Neural progenitor cell (in vitro differentiated cells): ENCODE measurements at regions not wholly inside any gene's neighbourhood (a gene's known extent, or its start where the extent isn't known, plus 50 kb on each side); places are given as distances from the start of the nearest gene placed in this dataset.

ENCODE experiments used
- DNase-seq: peaks from one replicate; pipeline ENCODE4 v3.0.0-alpha.2; 2016; ENCODE audit warnings: low spot score
- H2AFZ ChIP-seq: fragments of 200-600 bp; sonication (generic); replicated peaks from 2 replicates; pipeline ENCODE4 v1.6.1; 2016; ENCODE audit warnings: antibody characterized with exemption
- H3F3A ChIP-seq: fragments of 200-600 bp; sonication (generic); 2 replicates; pipeline ENCODE4 v1.6.1; 2016; ENCODE audit warnings: antibody characterized with exemption, low read depth
- H3K27ac ChIP-seq: fragments of 200-600 bp; sonication (generic); 2 replicates; pipeline ENCODE4 v1.5.1; 2016; ENCODE audit warnings: mild to moderate bottlenecking
- H3K27me3 ChIP-seq: fragments of 200-600 bp; sonication (generic); 2 replicates; pipeline ENCODE4 v1.6.1; 2016; ENCODE audit warnings: mild to moderate bottlenecking, moderate library complexity
- H3K36me3 ChIP-seq: fragments of 200-600 bp; sonication (generic); 2 replicates; pipeline ENCODE4 v1.5.1; 2016
- H3K4me1 ChIP-seq: fragments of 200-600 bp; sonication (generic); 2 replicates; pipeline ENCODE4 v1.6.1; 2016; ENCODE audit warnings: mixed run types
- H3K4me2 ChIP-seq: fragments of 200-600 bp; sonication (generic); 2 replicates; pipeline ENCODE4 v1.6.1; 2016
- H3K4me3 ChIP-seq: fragments of 200-600 bp; sonication (generic); 2 replicates; pipeline ENCODE4 v1.5.1; 2016
- H3K79me2 ChIP-seq: fragments of 200-600 bp; sonication (generic); 2 replicates; pipeline ENCODE4 v1.6.1; 2016; ENCODE audit warnings: low read depth
- H3K9ac ChIP-seq: fragments of 200-600 bp; sonication (generic); 2 replicates; pipeline ENCODE4 v1.6.1; 2016
- H3K9me3 ChIP-seq: fragments of 200-600 bp; sonication (generic); 2 replicates; pipeline ENCODE4 v1.5.1; 2016; ENCODE audit warnings: low read depth
- H4K20me1 ChIP-seq: fragments of 200-600 bp; sonication (generic); 2 replicates; pipeline ENCODE4 v1.6.1; 2016; ENCODE audit warnings: low read depth
- H3K27ac Mint-ChIP-seq: 3 replicates; pipeline ENCODE4 v1.8.0; 2021; ENCODE audit warnings: mixed read lengths
- H3K27me3 Mint-ChIP-seq: 2 replicates; pipeline ENCODE4 v1.8.0; 2022; ENCODE audit warnings: low read depth, mild to moderate bottlenecking, inconsistent platforms, moderate library complexity, mixed read lengths; ENCODE audit not compliant: insufficient read depth
- H3K36me3 Mint-ChIP-seq: 3 replicates; pipeline ENCODE4 v1.8.0; 2021; ENCODE audit warnings: mixed read lengths
- H3K4me1 Mint-ChIP-seq: 3 replicates; pipeline ENCODE4 v1.8.0; 2021; ENCODE audit warnings: mixed read lengths
- H3K4me3 Mint-ChIP-seq: 3 replicates; pipeline ENCODE4 v1.8.0; 2021; ENCODE audit warnings: mild to moderate bottlenecking, moderate library complexity, mixed read lengths
- H3K9me3 Mint-ChIP-seq: 3 replicates; pipeline ENCODE4 v1.8.0; 2020; ENCODE audit warnings: mixed read lengths
- CTCF ChIP-seq: fragments of 200-600 bp; sonication (generic); IDR thresholded peaks from 2 replicates; pipeline ENCODE4 v1.5.1; 2017; ENCODE audit warnings: antibody characterized with exemption, mild to moderate bottlenecking
- EZH2 ChIP-seq: fragments of 200-600 bp; sonication (generic); IDR thresholded peaks from 2 replicates; pipeline ENCODE4 v1.6.1; 2017; ENCODE audit warnings: antibody characterized with exemption, mild to moderate bottlenecking, moderate library complexity
- EZH2phosphoT487 ChIP-seq: fragments of 200-600 bp; sonication (generic); IDR thresholded peaks from 2 replicates; pipeline ENCODE4 v1.6.1; 2017; ENCODE audit warnings: antibody characterized with exemption

- H4K20me1 ChIP-seq, result no peaks in the 10 kb centered on the region
- no peaks in the 10 kb centered on the region for H3F3A ChIP-seq
- no peak overlapping the region for H3K9ac ChIP-seq
- H3K4me2 ChIP-seq, result no peak overlapping the region
- no peak overlapping the region for H2AFZ ChIP-seq
- H3K36me3 Mint-ChIP-seq, result no peaks in the 10 kb centered on the region
- TF ChIP-seq EZH2phosphoT487, result no peak
- no peak for TF ChIP-seq EZH2
- peaks cover 8% of the 10 kb centered on the region for H3K9me3 Mint-ChIP-seq
- no peak overlapping the region for H3K4me3 ChIP-seq
- H3K4me1 ChIP-seq, result no peaks in the 10 kb centered on the region
- no peak for DNase-seq
- H3K27ac Mint-ChIP-seq, result no peak overlapping the region
- H3K36me3 ChIP-seq, result no peaks in the 10 kb centered on the region
- no peaks in the 10 kb centered on the region for H3K9me3 ChIP-seq
- peaks cover 2% of the 10 kb centered on the region for H3K4me1 Mint-ChIP-seq
- peaks cover 4% of the 10 kb centered on the region for H3K27me3 Mint-ChIP-seq
- H3K27me3 ChIP-seq, result no peaks in the 10 kb centered on the region
- H3K4me3 Mint-ChIP-seq, result no peak overlapping the region
- H3K27ac ChIP-seq, result no peak overlapping the region
- H3K79me2 ChIP-seq, result no peaks in the 10 kb centered on the region
Observed at GRCh38 chr6:85322446-85323105, 127.3 kb upstream of the NT5E start.

- H3K27ac ChIP-seq, result no peak overlapping the region
- no peaks in the 10 kb centered on the region for H3F3A ChIP-seq
- no peaks in the 10 kb centered on the region for H3K9me3 ChIP-seq
- TF ChIP-seq CTCF, result no peak
- no peak for TF ChIP-seq EZH2phosphoT487
- TF ChIP-seq EZH2, result no peak
- H3K27ac Mint-ChIP-seq, result no peak overlapping the region
- H3K4me1 ChIP-seq, result no peaks in the 10 kb centered on the region
- peaks cover 8% of the 10 kb centered on the region for H3K9me3 Mint-ChIP-seq
- H3K9ac ChIP-seq, result no peak overlapping the region
- peaks cover 4% of the 10 kb centered on the region for H3K27me3 Mint-ChIP-seq
- H3K36me3 ChIP-seq, result no peaks in the 10 kb centered on the region
- H2AFZ ChIP-seq, result no peak overlapping the region
- no peak for DNase-seq
- no peaks in the 10 kb centered on the region for H4K20me1 ChIP-seq
- no peaks in the 10 kb centered on the region for H3K36me3 Mint-ChIP-seq
- H3K79me2 ChIP-seq, result no peaks in the 10 kb centered on the region
- peaks cover 2% of the 10 kb centered on the region for H3K4me1 Mint-ChIP-seq
- no peak overlapping the region for H3K4me3 Mint-ChIP-seq
- no peaks in the 10 kb centered on the region for H3K27me3 ChIP-seq
- H3K4me2 ChIP-seq, result no peak overlapping the region
- no peak overlapping the region for H3K4me3 ChIP-seq
Observed at GRCh38 chr6:85321906-85322305, 128.0 kb upstream of the NT5E start.

- Mint-ChIP-seq H3K27me3 (no peaks in the 10 kb centered on the region), H3K36me3 (no peaks in the 10 kb centered on the region), H3K27ac (no peak overlapping the region), H3K4me3 (no peak overlapping the region), H3K9me3 (peaks cover 8% of the 10 kb centered on the region), H3K4me1 (no peaks in the 10 kb centered on the region)
- Histone ChIP-seq H3K4me1 (no peaks in the 10 kb centered on the region), H3K27me3 (no peaks in the 10 kb centered on the region), H3K79me2 (no peaks in the 10 kb centered on the region), H3F3A (no peaks in the 10 kb centered on the region), H3K9ac (no peak overlapping the region), H4K20me1 (no peaks in the 10 kb centered on the region), H3K4me2 (no peak overlapping the region), H3K9me3 (no peaks in the 10 kb centered on the region), H3K36me3 (no peaks in the 10 kb centered on the region), H3K4me3 (no peak overlapping the region), H2AFZ (no peak overlapping the region), H3K27ac (no peak overlapping the region)
- no peak for DNase-seq
- no peak for TF ChIP-seq EZH2
- no peak for TF ChIP-seq CTCF
- no peak for TF ChIP-seq EZH2phosphoT487
Observed at GRCh38 chr6:85314586-85314985, 135.3 kb upstream of the NT5E start.

- no peak overlapping the region for H3K4me2 ChIP-seq
- TF ChIP-seq CTCF, result no peak
- no peak for TF ChIP-seq EZH2phosphoT487
- no peak for TF ChIP-seq EZH2
Observed at GRCh38 chr6:85300581-85300980, 149.3 kb upstream of the NT5E start.

More at GRCh38 chr6:85300581-85300980, 149.3 kb upstream of the NT5E start:
- Histone ChIP-seq H3K79me2 (no peaks in the 10 kb centered on the region), H3K27me3 (no peaks in the 10 kb centered on the region), H3K4me3 (no peak overlapping the region), H2AFZ (no peak overlapping the region), H3K9ac (no peak overlapping the region), H3K4me1 (no peaks in the 10 kb centered on the region), H4K20me1 (no peaks in the 10 kb centered on the region), H3K36me3 (no peaks in the 10 kb centered on the region), H3K9me3 (no peaks in the 10 kb centered on the region), H3K27ac (no peak overlapping the region), H3F3A (no peaks in the 10 kb centered on the region)
- Mint-ChIP-seq H3K36me3 (no peaks in the 10 kb centered on the region), H3K9me3 (no peaks in the 10 kb centered on the region), H3K27ac (no peak overlapping the region), H3K4me1 (no peaks in the 10 kb centered on the region), H3K27me3 (peaks cover 2% of the 10 kb centered on the region), H3K4me3 (no peak overlapping the region)
- no peak for DNase-seq
